M059J (cell line): ENCODE measurements at regions not wholly inside any gene's neighbourhood (a gene's known extent, or its start where the extent isn't known, plus 50 kb on each side); places are given as distances from the start of the nearest gene placed in this dataset.

Experiments
- DNase-seq: peaks from one replicate; pipeline ENCODE4 v3.0.0-alpha.2; 2012; ENCODE audit warnings: low read depth

DNA sequence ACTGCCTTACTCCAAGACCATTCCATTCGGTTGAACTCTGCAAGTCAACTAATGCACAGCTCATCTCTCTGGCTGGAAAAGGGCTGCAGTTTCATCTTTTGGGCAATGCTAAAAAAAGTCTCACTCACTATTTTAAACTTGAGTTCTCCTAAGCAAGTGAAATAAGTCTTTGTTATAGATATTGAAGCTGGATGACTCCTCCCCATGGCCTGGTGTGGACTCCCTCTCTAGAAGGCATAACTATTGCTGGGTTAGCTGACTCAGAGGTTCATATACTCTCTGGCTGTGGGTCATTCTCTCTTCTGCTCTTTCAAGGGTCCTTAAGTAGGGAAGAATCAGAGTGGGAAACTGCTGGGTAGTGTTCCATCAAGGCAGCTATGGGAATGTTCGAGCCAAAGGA, 88.0 kb downstream of the XCL2 start:
- peak; percentile 35 for DNase-seq

DNA sequence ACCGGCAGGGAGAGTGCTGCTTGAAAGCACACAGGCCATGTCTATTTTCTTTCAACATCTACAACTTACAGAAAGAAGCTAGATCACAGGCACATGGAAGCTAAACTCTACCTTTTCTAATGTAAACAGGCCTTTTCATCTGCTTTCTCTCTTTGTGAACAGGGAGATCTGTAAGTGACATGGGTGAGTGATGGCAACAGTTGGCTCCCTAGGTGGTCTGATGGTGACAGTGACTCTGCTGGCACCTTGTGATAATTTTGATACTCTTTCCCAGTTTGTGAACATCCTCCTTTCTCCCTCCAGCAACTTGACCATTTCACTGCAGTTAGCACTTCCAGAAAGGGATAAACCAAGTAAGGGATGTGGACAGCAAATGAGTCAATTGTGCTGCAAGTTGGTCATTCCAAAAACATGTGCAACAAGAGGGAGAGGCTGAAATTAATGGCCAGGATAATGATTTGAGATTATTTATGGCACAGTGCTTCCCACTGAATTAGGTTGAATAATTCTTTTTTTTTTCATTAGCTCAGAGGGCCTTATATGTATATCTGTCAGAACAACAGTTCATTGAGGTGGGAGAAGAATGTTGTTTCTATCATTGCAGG, 89.5 kb downstream of the XCL2 start:
- DNase-seq = peak; percentile 79

DNA sequence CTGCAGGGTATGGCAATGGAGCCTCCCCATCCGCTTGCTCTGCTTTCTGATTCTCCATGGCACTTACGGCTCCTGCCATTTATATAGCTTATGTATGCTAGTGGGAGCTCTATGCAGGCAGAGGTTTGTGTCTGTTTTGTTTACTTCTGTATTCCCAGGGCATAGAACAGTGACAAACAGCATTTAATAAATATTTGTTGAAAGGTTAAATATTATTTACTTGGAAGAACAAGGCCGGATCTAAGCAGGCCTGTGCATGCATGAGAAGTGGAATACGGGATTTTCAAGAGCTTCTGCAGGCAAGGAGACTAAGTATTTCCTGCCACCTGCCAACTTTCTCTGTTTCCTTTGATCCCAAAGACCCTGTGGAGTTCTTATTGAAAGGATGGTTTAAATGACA, 90.7 kb downstream of the XCL2 start:
- no peak for DNase-seq

DNA sequence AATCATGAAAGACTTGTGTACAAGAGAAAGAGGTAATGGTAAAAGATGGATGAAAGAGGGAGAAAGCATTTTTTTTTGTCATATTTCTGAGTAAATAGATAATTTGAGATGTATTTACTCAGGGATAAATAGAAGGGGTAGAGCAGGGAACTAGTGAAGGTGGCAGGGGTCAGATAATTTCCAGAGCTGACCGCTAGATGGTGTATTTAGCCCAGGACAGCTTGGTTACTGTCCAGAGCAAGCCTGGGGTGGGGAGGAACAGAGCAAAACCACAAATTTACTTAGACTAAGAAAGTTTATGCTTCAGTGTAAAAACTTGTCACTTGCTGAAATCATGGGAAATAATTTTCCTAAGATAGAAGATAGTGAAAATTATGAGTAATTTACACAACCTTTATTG, 91.5 kb downstream of the XCL2 start:
- DNase-seq = no peak

DNA sequence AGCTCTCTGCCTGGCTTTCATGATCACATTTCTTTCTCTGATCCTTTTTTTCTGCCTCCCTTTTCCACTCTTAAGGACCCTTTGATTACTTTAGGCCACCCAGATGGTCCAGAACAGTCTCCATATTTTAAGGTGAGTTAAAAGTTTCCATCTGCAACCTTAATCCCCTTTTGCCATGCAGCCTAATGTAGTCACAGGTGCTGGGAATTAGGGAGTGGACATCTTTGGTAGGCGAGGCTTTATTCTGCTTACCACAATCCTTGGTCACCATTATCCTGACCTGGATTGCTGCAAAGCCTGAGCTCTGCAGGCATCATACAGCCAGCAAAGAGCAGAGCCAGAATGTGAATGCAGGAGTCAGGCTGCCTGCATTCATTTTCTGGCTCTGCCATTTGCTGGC, 95.9 kb downstream of the XCL2 start:
- no peak for DNase-seq

DNA sequence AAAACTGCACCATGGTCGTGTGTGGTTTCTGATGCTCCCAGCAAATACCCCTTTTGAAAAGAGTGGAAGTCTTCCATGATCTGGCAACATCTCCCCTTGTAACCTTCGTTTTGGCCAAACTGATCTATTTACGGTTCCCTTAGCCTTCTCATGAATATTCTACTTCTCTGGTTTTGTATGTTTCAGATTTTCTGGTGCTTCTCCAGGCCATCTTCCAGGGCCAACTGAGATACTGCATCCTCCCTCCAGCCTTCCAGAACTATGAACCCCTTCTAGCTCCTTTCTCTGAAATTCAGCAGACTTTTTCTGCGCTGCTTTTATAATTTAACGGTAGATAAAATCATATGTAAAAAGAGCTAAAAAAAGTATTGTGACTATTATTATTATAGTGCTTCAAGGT, 97.7 kb downstream of the XCL2 start:
- DNase-seq = no peak

DNA sequence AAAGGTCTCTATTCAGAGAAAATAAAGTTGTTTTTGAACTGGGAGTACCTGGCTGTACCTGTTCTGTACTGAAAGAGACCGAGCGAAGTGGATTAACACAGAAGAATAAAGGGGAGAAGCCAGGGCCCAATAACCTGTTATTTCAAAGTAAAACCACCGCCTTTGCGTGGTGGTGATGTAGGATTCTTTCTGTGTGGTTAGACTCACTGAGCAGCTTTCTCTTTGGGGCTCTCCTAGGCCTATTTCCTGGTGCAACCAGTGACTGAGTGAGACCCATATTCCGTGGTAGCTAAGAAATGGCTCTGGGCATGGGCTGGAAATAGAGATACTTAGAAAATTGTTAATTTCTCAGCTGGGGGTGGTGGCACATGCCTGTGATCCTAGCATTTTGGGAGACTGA, 99.9 kb downstream of the XCL2 start:
- DNase-seq = no peak

DNA sequence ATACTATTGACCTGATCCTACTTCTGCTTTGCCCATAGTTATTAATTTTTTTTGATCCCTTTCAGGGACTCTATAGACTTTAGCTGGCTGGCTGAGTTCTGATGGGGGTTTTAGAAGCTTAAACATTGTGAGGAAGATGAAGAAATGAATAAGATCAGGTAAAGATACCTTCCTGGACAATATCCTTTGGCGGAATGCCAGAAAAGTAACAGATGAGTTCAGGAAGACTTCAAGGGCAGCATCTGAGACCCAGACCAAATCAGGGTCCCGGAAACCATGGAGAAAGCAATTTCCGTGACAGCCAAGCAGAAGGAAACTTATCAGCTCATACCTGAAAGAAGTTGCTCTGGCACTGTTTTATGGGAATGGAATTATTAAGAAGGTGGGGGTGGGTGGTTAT, 100.4 kb downstream of the XCL2 start:
- DNase-seq = no peak

DNA sequence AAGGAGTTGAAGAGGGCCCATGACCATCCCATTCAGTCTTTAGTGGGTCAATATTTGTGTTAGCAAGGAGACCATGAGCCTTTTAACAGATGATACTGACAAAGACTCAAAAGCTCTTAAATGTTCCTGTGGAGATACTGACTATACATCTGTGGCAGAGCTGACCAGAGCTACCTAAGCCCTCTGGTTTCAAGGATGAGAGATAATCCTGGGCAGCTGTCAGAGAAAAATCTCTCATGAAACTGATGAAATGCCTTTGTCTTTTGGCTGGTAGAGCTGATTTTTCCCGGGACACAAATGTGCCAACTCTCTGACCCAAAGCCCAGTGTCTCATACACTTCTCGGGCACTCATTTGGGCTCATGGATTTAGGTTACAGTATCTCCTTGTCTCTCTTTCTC, 100.9 kb downstream of the XCL2 start:
- no peak for DNase-seq

DNA sequence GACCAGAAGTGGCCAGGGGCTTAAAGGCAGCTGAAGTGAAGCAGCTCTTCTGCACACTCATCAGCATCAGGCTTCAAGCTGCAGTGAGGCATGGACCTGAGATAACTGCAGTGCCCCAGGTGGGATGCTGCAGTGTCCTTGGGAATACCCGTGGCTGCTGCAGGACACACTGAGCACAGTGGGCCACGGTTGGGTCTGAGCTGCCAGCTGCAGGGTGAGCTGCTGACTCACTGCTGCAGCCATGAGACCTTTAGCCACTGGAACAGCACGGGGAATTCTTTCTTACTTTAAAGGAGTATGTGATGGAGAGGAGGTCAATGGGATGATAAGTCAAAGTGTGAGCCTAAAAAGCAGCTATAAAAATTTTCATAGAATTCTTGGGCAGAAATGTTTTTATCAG, 102.1 kb downstream of the XCL2 start:
- DNase-seq = peak; percentile 57

DNA sequence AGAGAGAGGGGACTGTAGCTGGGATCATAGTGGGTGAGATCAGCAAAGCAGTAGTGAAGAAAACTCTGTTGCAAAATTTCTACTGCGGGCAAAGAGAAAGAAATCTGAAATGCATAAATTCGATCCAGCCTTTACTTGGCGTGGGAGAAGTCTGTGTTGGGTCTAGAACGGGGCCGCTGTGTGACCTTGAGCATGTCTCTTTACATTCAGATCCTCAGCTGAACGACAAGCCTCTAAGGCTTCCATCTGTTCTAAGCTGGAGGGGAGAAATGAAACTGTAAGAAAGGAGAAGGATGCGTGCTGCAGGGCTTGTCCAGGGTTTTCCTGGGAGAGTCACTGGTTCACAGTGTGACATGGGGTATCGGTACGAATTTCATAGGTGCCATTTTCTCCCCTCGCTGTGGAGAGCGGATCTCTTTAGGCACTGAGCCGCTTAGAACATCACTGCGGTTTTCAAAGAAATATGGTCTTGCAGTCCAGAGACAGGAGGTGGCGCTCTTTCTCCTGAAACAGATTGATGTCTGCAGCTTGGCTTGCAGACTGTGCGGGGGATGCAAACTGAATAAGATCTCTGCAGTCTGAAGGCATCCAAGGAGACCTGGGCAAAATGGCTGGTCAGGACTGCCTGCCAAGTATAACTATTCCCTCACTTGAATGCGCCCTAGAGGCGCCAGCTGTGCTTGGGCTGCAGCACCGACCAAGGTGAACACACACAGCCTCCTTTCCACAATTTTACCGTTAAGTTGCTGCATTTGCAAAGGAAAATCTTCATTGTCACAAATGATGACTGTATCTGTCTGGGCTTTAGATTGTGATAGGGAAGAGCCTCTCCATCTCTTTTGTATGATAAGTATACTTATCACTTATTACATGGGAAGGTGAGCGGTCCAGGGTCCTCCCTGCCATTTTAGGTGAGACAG, 104.1 kb downstream of the XCL2 start:
- peak; percentile 88 for DNase-seq

DNA sequence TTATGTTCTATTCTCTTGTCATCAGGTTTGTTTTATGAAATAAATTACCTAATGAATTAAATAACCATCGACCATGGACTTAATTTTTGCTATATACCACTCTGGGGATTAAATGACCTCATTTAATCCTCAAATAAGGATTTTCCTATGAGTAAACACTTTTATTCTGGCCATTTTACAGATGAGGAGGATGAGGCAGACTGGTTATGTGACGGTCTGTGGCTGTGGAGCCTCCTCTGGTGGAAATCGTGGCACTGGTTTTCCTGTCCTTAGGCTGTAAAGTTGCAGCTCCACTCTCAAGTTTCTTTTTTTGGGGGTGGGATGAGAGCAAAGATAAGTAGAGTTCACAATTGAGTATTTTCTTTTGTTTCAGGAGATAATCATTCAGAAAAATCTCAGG, 105.2 kb downstream of the XCL2 start:
- DNase-seq = no peak

DNA sequence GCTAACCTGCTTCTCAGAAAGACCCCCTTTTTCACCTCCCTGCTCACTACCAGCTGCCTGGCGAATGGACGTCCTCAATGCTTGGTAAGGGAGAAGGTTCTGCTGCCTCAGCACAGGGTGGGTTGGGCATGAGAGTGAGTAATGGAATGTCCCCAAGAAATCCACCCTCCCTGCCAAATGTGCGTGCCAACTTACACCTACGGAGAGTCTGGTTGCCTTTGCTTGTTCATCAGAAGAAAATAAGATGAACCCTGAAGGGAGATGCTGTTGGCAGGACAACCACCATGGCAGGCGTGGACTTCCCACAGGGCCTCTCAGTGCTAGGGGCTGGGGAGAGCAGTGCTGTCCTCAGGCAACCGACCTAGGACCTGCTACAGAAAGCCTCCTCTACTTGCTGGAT, 106.0 kb downstream of the XCL2 start:
- no peak for DNase-seq

DNA sequence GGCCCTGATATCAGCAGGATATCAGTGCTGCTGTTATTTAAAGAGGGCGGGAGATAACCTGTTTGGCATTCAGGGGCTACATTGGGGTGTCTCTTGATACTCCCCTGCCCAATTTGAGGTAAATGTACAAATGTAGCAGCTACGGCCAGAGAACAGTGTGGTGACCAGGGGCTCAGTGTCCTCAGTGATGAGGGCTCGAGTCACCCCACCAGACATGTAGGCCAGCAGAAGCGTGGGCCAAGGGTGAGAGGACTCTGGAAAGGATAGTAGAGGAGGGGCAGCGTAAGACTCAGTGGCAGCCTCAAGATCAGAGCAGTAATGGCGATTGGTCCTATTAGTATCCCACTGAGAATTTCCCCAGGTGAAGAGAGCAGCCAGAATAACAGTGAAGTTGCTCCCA, 108.4 kb downstream of the XCL2 start:
- DNase-seq = no peak

DNA sequence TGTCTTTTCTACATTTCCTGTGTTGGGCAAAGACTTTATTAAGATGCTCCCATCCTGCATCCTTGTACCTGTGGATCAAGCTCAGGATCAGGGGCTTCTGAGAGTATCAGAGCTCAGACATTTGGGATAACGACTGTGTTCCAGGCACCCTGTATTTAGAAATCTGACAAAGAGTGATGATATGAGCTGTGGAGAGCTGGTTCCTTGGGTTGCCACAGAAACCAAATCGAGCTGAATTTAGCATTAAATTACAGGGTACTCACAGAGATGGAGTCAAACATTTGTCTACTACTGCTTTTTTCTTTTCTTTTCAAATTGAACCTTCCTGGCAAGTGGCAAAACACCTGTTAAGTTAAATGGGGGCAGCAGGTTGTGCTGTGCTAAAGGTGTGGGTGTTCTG, 110.6 kb downstream of the XCL2 start:
- DNase-seq = no peak

DNA sequence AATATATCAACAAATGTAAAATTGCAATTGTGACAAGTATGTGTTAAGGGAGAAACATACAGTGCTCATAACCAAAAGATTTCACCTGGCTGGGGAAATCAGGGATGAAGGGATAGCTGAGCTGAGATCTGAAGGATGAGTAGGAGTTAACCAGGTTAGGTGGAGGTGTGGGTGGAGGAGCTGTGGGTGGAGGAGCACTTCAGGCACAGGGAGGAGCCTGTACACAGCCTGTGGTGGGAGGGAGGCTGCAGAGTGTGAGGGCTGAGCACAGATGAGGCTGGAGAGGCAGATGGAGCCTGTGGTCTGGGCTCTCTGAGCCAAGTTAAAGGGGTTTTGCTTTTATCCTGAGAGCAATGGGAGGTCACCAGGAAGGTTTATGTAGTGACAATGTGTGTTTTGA, 111.9 kb downstream of the XCL2 start:
- DNase-seq = no peak

DNA sequence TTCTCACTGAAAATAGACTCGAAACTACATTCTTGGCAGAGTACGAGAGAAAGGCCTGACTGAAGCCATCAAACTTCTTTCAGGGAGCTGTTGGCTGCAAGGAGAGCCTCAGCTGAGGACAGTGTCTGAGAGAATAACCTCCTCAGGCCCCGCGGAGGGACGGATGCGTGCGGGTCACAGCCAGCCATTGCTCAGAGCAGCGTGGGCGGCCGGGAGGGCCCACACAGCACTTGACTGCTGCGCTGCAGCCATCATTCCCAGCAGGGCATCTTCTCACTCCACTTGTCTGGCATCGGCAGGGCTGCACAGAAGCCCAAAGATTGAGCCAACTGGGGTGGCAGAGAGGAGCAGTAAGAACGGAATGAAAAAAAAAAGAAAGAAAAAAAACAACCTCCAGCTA, 113.5 kb downstream of the XCL2 start:
- DNase-seq = no peak

DNA sequence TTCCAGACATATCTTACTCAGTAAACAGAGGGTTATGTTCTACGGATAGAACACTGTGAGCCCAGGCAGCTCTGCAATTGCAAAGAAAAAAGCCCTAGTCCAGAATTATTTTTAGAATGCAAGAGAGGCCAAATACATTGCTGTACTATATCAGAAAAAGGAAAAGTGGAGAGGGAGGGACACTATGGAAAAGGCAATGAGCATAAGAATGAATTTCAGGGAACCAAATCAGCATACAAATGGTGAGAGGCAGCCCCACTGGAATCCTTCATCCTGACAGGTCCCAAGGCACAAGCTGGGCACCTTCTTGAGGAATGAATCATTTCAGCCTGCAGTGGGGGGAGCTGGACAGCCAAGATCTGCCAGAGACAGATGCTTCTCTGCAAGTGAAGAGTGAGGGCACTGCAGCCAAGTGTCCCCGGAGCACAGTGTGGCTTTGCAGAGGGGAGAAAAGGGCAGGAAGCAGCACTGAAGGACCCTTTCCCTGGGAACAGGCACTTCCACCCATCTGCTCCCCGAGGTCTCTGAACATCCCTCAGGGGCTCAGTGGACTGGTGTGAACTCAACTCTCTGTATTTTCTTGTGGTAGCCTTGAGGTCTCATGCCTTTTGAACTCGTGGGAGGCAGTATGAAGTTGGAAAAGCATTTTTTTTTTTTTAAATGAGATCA, 115.6 kb downstream of the XCL2 start:
- DNase-seq = peak; percentile 69

DNA sequence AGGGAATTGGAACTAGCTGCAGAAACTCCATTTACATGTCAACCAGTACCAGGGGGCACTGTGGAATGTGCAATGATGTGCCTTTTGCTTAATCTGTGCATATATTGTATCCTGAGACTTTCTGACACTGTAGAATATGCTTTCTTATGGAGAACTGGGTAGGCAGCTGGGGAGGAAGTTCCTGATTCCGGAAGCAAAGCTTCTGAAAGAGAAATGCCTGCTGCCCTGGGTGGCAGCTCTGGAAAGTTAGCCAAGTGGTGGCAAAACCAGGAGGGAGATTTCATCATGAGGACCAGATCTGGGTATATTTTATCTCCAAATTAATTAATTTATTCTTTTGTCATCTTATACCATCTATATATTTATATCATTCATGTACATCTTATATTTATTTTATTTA, 116.7 kb downstream of the XCL2 start:
- no peak for DNase-seq

DNA sequence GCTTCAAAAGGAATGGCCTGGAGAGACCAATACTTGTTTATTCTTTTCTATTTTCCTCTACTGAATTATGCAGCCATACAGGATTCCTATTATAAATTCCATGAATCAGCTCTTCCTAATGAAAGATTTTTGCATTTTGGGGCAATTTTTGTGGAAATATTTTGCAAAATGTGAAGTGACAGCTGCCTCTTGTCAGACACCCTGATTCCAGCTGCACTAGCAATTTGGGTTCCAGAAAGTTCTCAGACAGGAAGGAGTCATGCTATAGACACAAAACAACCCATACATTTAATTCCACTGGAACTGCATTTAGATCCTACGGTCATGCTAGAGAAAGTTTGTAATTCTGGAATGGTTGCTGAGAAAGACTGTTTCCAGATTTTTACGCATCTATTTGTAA, 119.5 kb downstream of the XCL2 start:
- no peak for DNase-seq

DNA sequence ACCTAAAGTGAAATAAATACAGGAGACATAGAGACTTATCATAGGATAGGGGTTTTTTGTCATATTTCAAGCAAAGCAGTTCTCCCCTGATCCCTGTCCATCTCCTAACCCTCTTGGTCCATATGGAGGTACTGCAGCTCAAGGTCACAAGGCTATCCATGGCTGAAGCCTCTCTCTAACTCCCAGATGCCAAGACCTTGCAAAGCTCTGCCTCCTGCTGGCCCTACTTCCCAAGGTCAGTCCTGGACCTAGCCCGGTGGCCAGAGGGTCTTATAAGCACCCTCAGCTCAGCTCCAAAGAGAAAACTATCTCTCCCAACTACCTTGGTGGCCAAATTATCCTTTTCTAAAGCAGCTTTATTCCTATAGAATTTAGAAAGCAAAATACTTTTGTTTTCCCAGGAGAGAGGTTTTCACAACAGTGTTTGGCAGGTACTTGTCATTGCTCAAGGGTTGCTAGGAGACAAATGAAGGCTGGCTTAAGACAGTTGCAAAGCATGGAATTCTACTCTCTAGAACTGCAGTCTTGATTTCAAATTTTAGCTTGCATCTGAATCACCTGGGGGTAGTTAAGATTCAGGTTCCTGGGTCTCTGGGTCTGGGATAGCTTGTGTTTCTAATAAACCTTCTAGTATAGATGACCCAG, 121.5 kb downstream of the XCL2 start:
- DNase-seq = no peak

DNA sequence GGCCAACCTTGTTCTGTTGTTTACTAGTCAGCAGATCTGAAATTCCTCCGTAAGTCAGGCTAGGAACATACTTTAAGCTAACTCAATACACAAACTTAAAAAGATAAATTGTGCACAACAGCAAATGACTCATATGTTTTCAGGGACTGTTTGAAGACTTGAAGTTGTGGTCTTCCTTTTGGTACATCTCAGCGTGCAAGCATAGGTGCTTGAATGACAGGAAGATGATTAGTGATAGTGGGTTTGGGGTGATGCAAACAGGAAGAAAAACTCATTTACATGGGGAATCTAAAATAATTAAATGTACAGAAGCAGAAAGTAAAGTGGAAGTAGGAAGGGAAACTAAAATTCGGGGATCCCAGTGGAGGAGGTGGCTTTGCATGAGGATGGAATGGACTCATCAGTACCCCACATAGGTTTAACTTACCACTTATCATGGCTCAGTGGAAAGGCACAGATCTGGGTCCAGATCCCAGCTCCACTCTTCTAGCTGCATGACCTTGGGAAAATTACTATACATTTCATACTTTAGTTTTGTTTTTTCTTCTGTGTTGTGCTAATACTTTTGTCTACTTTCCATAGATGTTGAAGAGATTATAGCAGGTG, 122.3 kb downstream of the XCL2 start:
- DNase-seq = no peak
